ENCODE measurements at regions not wholly inside any gene's neighbourhood (a gene's known extent, or its start where the extent isn't known, plus 50 kb on each side); places are given as distances from the start of the nearest gene placed in this dataset.

GRCh38 chr5:168227973-168228615 lies 63.4 kb upstream of the WWC1 start:
- peaks cover 11% of the 10 kb centered on the region for H3K4me1 Mint-ChIP-seq (ENCODE audit: low read depth)
- H3K36me3 Mint-ChIP-seq (ENCODE audit: low read depth): no peaks in the 10 kb centered on the region
- no peak overlapping the region for H3K27ac Mint-ChIP-seq
- peaks cover 4% of the 10 kb centered on the region for H3K27me3 Mint-ChIP-seq (ENCODE audit: low read depth)
- H3K4me3 Mint-ChIP-seq: peak overlapping the region; percentile 37
- no peaks in the 10 kb centered on the region for H3K9me3 Mint-ChIP-seq
- peak; percentile 58 for DNase-seq (ENCODE audit: low spot score)

GRCh38 chr5:168228668-168229067 lies 62.8 kb upstream of the WWC1 start:
- no peak for DNase-seq (ENCODE audit: low spot score)
- Mint-ChIP-seq H3K36me3 (ENCODE audit: low read depth) (no peaks in the 10 kb centered on the region), H3K4me3 (no peak overlapping the region), H3K9me3 (peaks cover 4% of the 10 kb centered on the region), H3K27me3 (ENCODE audit: low read depth) (peaks cover 4% of the 10 kb centered on the region), H3K4me1 (ENCODE audit: low read depth) (peaks cover 11% of the 10 kb centered on the region), H3K27ac (no peak overlapping the region)

GRCh38 chr5:168234133-168234532 lies 57.3 kb upstream of the WWC1 start:
- Mint-ChIP-seq H3K4me3 (no peak overlapping the region), H3K4me1 (ENCODE audit: low read depth) (no peaks in the 10 kb centered on the region), H3K36me3 (ENCODE audit: low read depth) (no peaks in the 10 kb centered on the region), H3K27ac (no peak overlapping the region), H3K9me3 (peaks cover 4% of the 10 kb centered on the region), H3K27me3 (ENCODE audit: low read depth) (no peaks in the 10 kb centered on the region)
- no peak for DNase-seq (ENCODE audit: low spot score)

- H3K36me3 Mint-ChIP-seq (ENCODE audit: low read depth): no peaks in the 10 kb centered on the region
- no peaks in the 10 kb centered on the region for H3K4me1 Mint-ChIP-seq (ENCODE audit: low read depth)
- no peaks in the 10 kb centered on the region for H3K27me3 Mint-ChIP-seq (ENCODE audit: low read depth)
- H3K27ac Mint-ChIP-seq: no peak overlapping the region
- H3K4me3 Mint-ChIP-seq: no peak overlapping the region
- peaks cover 2% of the 10 kb centered on the region for H3K9me3 Mint-ChIP-seq
- no peak for DNase-seq (ENCODE audit: low spot score)
Measured at GRCh38 chr5:168238463-168238862, 53.0 kb upstream of the WWC1 start.

- Mint-ChIP-seq H3K36me3 (ENCODE audit: low read depth) (no peaks in the 10 kb centered on the region), H3K4me1 (ENCODE audit: low read depth) (no peaks in the 10 kb centered on the region), H3K4me3 (no peak overlapping the region), H3K9me3 (no peaks in the 10 kb centered on the region), H3K27ac (no peak overlapping the region), H3K27me3 (ENCODE audit: low read depth) (no peaks in the 10 kb centered on the region)
- DNase-seq (ENCODE audit: low spot score): no peak
Measured at GRCh38 chr5:168239325-168239724, 52.1 kb upstream of the WWC1 start.
